A673 (cell line): ENCODE measurements at regions not wholly inside any gene's neighbourhood (a gene's known extent, or its start where the extent isn't known, plus 50 kb on each side); places are given as distances from the start of the nearest gene placed in this dataset.

ENCODE experiments used
- CTCF ChIP-seq: fragments of 300-800, 200-600 bp; sonication (generic); conservative IDR thresholded peaks from 2 replicates; pipeline ENCODE4 v1.5.1; 2017; ENCODE audit warnings: low read depth, mild to moderate bottlenecking, antibody characterized with exemption, low read length, moderate library complexity, mixed read lengths
- EZH2 ChIP-seq: fragments of 200-600 bp; sonication (generic); IDR thresholded peaks from 2 replicates; pipeline ENCODE4 v1.6.1; 2017; ENCODE audit warnings: borderline replicate concordance, low read depth, mild to moderate bottlenecking, mixed read lengths, antibody characterized with exemption, low read length; ENCODE audit not compliant: poor library complexity, severe bottlenecking

DNA sequence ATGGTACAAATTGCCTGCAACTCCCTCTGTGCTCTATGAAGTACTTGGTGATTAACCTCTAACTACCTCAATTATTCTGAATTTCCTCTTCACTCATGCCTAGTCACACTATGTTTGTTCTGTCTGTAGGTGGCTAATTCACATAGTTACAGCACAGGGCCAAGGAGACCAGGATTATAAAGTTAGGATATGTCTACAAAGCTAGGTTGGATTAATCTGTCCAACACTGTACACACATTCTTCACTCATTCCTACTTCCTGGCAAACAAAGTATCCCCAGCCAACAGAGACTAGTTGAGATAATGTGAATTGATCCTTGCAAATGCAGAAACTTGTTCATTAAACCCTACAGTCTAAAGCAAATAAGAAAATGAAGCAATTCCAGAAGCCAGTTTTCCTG is 269.8 kb downstream of the HACE1 start:
- no peak for TF ChIP-seq EZH2
- TF ChIP-seq CTCF: no peak
